ENCODE measurements at regions not wholly inside any gene's neighbourhood (a gene's known extent, or its start where the extent isn't known, plus 50 kb on each side); places are given as distances from the start of the nearest gene placed in this dataset.
A peak's percentile ranks its signal among the peaks of the same experiment; 100 is the strongest.

DNA sequence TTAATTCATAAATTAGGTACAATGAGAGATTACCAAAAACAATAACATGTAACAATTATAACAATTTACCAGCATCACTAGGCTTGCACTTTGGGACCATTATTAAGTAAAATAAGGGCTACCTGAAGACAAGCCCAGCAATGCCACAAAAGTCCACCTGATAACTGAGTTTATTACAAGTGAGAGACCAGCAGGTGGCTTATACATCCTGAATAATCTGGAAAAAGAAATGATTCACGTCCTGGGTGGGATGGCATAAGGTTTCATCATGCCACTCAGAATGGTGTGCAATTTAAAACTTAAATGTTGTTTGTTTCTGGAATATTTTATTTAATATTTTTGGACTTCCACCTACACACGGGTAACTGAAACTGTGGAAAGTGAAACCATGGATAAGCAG is 1287.1 kb upstream of the GBE1 start:
- Histone ChIP-seq H3K9me3 (no peaks in the 10 kb centered on the region), H3K4me2 (no peak overlapping the region), H3K4me3 (no peak overlapping the region), H3K27ac (no peak overlapping the region), H3K4me1 (no peaks in the 10 kb centered on the region)
- CTCF ChIA-PET = no interaction called here
- ATAC-seq (no peak), DNase-seq (ENCODE audit: low read depth in 1 of 2, low spot score in 1 of 2) (peak in 1 of 2 experiments; percentile 4), FAIRE-seq (no peak)
- TF ChIP-seq FOSL2 (IDR thresholded peaks at IDR 0.05) (no peak), FOSL2 (CRISPR knock-in tag; IDR thresholded peaks at IDR 0.05) (no peak), CHD4 (IDR thresholded peaks at IDR 0.05; ENCODE audit: borderline replicate concordance) (no peak), MAFK (IDR thresholded peaks at IDR 0.05; ENCODE audit: partially characterized antibody) (no peak), SREBF2 (IDR thresholded peaks at IDR 0.05) (no peak), CTCF (IDR thresholded peaks at IDR 0.05) (no peak), ELK1 (IDR thresholded peaks at IDR 0.05; ENCODE audit: low read depth, low read length) (no peak), REST (IDR thresholded peaks at IDR 0.05) (no peak), EHF (CRISPR knock-in tag; IDR thresholded peaks at IDR 0.05) (no peak), ZNF302 (CRISPR knock-in tag; IDR thresholded peaks at IDR 0.05) (no peak), POLR2AphosphoS2 (conservative IDR thresholded peaks at IDR 0.05; ENCODE audit: low read length) (no peak), ESRRA (IDR thresholded peaks at IDR 0.05; ENCODE audit: borderline replicate concordance, low read length) (no peak), HOXB13 (CRISPR knock-in tag; IDR thresholded peaks at IDR 0.05; ENCODE audit: low read depth) (no peak), CBX8 (IDR thresholded peaks at IDR 0.05) (no peak), RCOR1 (IDR thresholded peaks at IDR 0.05; ENCODE audit: low read depth, low read length) (no peak), JUN (IDR thresholded peaks at IDR 0.05) (no peak), FOSB (CRISPR knock-in tag; IDR thresholded peaks at IDR 0.05) (no peak), E2F6 (IDR thresholded peaks at IDR 0.05; ENCODE audit: borderline replicate concordance, low read depth) (no peak)
- TF ChIP-seq, protein P1, sequence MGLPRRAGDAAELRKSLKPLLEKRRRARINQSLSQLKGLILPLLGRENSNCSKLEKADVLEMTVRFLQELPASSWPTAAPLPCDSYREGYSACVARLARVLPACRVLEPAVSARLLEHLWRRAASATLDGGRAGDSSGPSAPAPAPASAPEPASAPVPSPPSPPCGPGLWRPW (IDR thresholded peaks at IDR 0.05) = no peak
- POLR2A ChIA-PET = no interaction called here
- 5% methylated on average over 2 of the region's 2 CpGs for WGBS (ENCODE audit: missing lambda C conversion rate)

DNA sequence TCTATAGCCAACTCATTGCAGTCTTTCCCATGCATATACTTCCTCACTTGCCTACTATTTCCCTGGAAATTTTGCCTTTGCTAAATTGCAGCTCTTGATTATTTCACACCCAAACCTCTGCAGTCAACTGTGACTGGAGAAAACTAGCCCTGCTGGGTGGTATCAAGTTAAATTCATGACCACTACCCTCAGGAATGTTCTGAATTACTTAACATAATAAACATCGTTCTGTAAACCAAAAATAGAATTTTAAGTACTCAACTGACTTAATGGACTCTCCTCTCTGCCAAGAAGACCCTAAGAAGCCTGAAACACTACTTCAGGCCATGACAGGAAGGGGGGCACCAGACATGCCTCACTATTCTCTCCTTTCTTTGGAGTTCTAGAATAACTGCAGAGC is 1278.0 kb upstream of the GBE1 start:
- Histone ChIP-seq H3K4me3 (no peak overlapping the region), H3K4me2 (no peak overlapping the region), H3K27ac (no peak overlapping the region), H3K9me3 (no peaks in the 10 kb centered on the region), H3K4me1 (no peaks in the 10 kb centered on the region)
- FAIRE-seq (no peak), ATAC-seq (no peak), DNase-seq (ENCODE audit: low read depth in 1 of 2, low spot score in 1 of 2) (no peak)
- ChIA-PET CTCF (no interaction called here), POLR2A (no interaction called here)
- 0% methylated on average over 1 of the region's 1 CpG for WGBS (ENCODE audit: missing lambda C conversion rate)
- TF ChIP-seq NR3C1 (IDR thresholded peaks at IDR 0.05) (no peak), TFCP2L1 (CRISPR knock-in tag; IDR thresholded peaks at IDR 0.05) (no peak), HDAC2 (IDR thresholded peaks at IDR 0.05) (no peak), MAFK (IDR thresholded peaks at IDR 0.05; ENCODE audit: partially characterized antibody) (no peak), HOXB13 (CRISPR knock-in tag; IDR thresholded peaks at IDR 0.05; ENCODE audit: low read depth) (no peak), RNF2 (IDR thresholded peaks at IDR 0.05; ENCODE audit: borderline replicate concordance, low read depth) (no peak), MYC (IDR thresholded peaks at IDR 0.05; ENCODE audit: borderline replicate concordance, low read length) (no peak), KDM5A (IDR thresholded peaks at IDR 0.05) (no peak), POLR2A (IDR thresholded peaks at IDR 0.05; ENCODE audit: low read length) (no peak)
- TF ChIP-seq, protein P2, sequence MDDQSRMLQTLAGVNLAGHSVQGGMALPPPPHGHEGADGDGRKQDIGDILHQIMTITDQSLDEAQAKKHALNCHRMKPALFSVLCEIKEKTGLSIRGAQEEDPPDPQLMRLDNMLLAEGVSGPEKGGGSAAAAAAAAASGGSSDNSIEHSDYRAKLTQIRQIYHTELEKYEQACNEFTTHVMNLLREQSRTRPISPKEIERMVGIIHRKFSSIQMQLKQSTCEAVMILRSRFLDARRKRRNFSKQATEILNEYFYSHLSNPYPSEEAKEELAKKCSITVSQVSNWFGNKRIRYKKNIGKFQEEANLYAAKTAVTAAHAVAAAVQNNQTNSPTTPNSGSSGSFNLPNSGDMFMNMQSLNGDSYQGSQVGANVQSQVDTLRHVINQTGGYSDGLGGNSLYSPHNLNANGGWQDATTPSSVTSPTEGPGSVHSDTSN (IDR thresholded peaks at IDR 0.05) = no peak
- TF ChIP-seq, protein P1 (IDR thresholded peaks at IDR 0.05) = no peak
- TF ChIP-seq, protein P3, sequence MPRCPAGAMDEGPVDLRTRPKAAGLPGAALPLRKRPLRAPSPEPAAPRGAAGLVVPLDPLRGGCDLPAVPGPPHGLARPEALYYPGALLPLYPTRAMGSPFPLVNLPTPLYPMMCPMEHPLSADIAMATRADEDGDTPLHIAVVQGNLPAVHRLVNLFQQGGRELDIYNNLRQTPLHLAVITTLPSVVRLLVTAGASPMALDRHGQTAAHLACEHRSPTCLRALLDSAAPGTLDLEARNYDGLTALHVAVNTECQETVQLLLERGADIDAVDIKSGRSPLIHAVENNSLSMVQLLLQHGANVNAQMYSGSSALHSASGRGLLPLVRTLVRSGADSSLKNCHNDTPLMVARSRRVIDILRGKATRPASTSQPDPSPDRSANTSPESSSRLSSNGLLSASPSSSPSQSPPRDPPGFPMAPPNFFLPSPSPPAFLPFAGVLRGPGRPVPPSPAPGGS (IDR thresholded peaks at IDR 0.05) = no peak
- TF ChIP-seq, protein P4, sequence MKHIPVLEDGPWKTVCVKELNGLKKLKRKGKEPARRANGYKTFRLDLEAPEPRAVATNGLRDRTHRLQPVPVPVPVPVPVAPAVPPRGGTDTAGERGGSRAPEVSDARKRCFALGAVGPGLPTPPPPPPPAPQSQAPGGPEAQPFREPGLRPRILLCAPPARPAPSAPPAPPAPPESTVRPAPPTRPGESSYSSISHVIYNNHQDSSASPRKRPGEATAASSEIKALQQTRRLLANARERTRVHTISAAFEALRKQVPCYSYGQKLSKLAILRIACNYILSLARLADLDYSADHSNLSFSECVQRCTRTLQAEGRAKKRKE (CRISPR knock-in tag; IDR thresholded peaks at IDR 0.05; ENCODE audit: low read depth) = no peak
